ENCODE measurements at regions not wholly inside any gene's neighbourhood (a gene's known extent, or its start where the extent isn't known, plus 50 kb on each side); places are given as distances from the start of the nearest gene placed in this dataset.
"Not testable (repeated sequence)": the region's sequence is repeated elsewhere in the genome, so short reads cannot be mapped to it uniquely, and the experiment has no call there.

- H3K4me1 Mint-ChIP-seq = no peaks in the 10 kb centered on the region
- POLR2A ChIA-PET (ENCODE audit: partially characterized antibody) = no interaction called here
These were observed 127.1 kb upstream of the SLC35G4 start for GRCh38 chr18:11482271-11482670.

DNA sequence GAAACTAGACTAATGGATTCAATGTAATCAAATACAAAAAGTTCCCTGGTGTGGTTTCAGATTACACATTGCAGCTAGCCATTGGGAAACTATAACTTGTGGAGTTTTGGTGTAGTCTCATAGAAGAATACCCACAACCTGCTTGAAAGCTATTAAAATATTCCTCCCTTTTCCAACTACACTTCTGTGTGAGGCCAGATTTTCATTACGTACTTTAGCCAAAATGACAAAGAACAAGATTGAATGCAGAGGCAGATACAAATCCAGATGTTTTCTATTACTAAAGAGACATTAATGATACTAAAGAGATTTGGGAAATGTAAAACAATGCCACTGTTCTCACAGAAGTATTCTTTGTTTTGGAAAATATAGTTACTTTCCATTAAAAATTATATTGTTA, 128.7 kb upstream of the SLC35G4 start:
- Mint-ChIP-seq H3K4me3 (no peak overlapping the region), H3K36me3 (no peaks in the 10 kb centered on the region), H3K27me3 (peaks cover 1 to 8% of the 10 kb centered on the region in 2 donors), H3K9me3 (peaks cover 0 to 8% (median 0%) of the 10 kb centered on the region in 8 donors), H3K4me1 (no peaks in the 10 kb centered on the region), H3K27ac (no peak overlapping the region)
- Histone ChIP-seq H3K4me3 (ENCODE audit: low read length in 2 of 2) (no peak overlapping the region), H3K9me3 (ENCODE audit: control insufficient read depth in 1 of 2, low read length in 2 of 2) (no peaks in the 10 kb centered on the region), H3K36me3 (ENCODE audit: insufficient read depth, low read length) (no peaks in the 10 kb centered on the region), H3K27ac (ENCODE audit: low read depth, low read length) (no peak overlapping the region), H3K4me1 (ENCODE audit: insufficient read depth, low read length) (no peaks in the 10 kb centered on the region), H3K27me3 (ENCODE audit: insufficient read depth, low read length) (no peaks in the 10 kb centered on the region)
- DNase-seq = no peak
- CTCF ChIA-PET (ENCODE audit: partially characterized antibody) = no interaction called here
- intact Hi-C loops (cut with micrococcal nuclease) = no loop called here
- POLR2A ChIA-PET (ENCODE audit: partially characterized antibody) = no interaction called here

More at GRCh38 chr18:11482271-11482670, 127.1 kb upstream of the SLC35G4 start:
- H3K27me3 ChIP-seq (ENCODE audit: insufficient read depth, low read length) = no peaks in the 10 kb centered on the region
- intact Hi-C loops (cut with micrococcal nuclease) = no loop called here
- H3K36me3 ChIP-seq (ENCODE audit: insufficient read depth, low read length) = no peaks in the 10 kb centered on the region
- H3K4me1 ChIP-seq (ENCODE audit: insufficient read depth, low read length) = no peaks in the 10 kb centered on the region
- DNase-seq = no peak
- no peak overlapping the region for H3K27ac Mint-ChIP-seq
- CTCF ChIA-PET (ENCODE audit: partially characterized antibody) = no interaction called here
- H3K9me3 Mint-ChIP-seq = peaks cover 0 to 7% (median 0%) of the 10 kb centered on the region in 8 donors
- no peak overlapping the region for H3K4me3 ChIP-seq (ENCODE audit: low read length in 2 of 2)
- H3K27ac ChIP-seq (ENCODE audit: low read depth, low read length) = no peak overlapping the region
- no peak overlapping the region for H3K4me3 Mint-ChIP-seq
- no peaks in the 10 kb centered on the region for H3K9me3 ChIP-seq (ENCODE audit: control insufficient read depth in 1 of 2, low read length in 2 of 2)
- H3K36me3 Mint-ChIP-seq = no peaks in the 10 kb centered on the region
- peaks cover 1 to 8% of the 10 kb centered on the region in 2 donors for H3K27me3 Mint-ChIP-seq

- H3K27ac Mint-ChIP-seq; DNase-seq; H3K27me3 ChIP-seq (ENCODE audit: insufficient read depth, low read length); CTCF ChIA-PET (ENCODE audit: partially characterized antibody); H3K9me3 ChIP-seq (ENCODE audit: control insufficient read depth in 1 of 2, low read length in 2 of 2); POLR2A ChIA-PET (ENCODE audit: partially characterized antibody); H3K27ac ChIP-seq (ENCODE audit: low read depth, low read length); H3K36me3 ChIP-seq (ENCODE audit: insufficient read depth, low read length); intact Hi-C loops (cut with micrococcal nuclease); H3K4me3 ChIP-seq (ENCODE audit: low read length in 2 of 2); H3K4me3 Mint-ChIP-seq; H3K4me1 ChIP-seq (ENCODE audit: insufficient read depth, low read length); H3K27me3 Mint-ChIP-seq; H3K36me3 Mint-ChIP-seq; H3K4me1 Mint-ChIP-seq: not testable (repeated sequence)
- H3K9me3 Mint-ChIP-seq = peaks cover 0 to 11% (median 2%) of the 10 kb centered on the region in 8 donors
These were observed 130.4 kb upstream of the SLC35G4 start for GRCh38 chr18:11479031-11479430.

GRCh38 chr18:11470941-11471340, 138.5 kb upstream of the SLC35G4 start:
- H3K4me3 Mint-ChIP-seq = no peak overlapping the region
- CTCF ChIA-PET (ENCODE audit: partially characterized antibody) = no interaction called here
- H3K36me3 Mint-ChIP-seq = no peaks in the 10 kb centered on the region
- intact Hi-C loops (cut with micrococcal nuclease) = no loop called here
- peaks cover 0 to 1% of the 10 kb centered on the region in 2 donors for H3K27me3 Mint-ChIP-seq
- DNase-seq = no peak
- Histone ChIP-seq H3K27ac (ENCODE audit: low read depth, low read length) (no peak overlapping the region), H3K4me1 (ENCODE audit: insufficient read depth, low read length) (no peaks in the 10 kb centered on the region), H3K9me3 (ENCODE audit: control insufficient read depth in 1 of 2, low read length in 2 of 2) (no peaks in the 10 kb centered on the region), H3K27me3 (ENCODE audit: insufficient read depth, low read length) (no peaks in the 10 kb centered on the region), H3K4me3 (ENCODE audit: low read length in 2 of 2) (no peak overlapping the region), H3K36me3 (ENCODE audit: insufficient read depth, low read length) (no peaks in the 10 kb centered on the region)
- H3K27ac Mint-ChIP-seq = no peak overlapping the region
- H3K4me1 Mint-ChIP-seq = no peaks in the 10 kb centered on the region
- H3K9me3 Mint-ChIP-seq = peaks cover 0 to 8% (median 0%) of the 10 kb centered on the region in 8 donors
- POLR2A ChIA-PET (ENCODE audit: partially characterized antibody) = no interaction called here

DNA sequence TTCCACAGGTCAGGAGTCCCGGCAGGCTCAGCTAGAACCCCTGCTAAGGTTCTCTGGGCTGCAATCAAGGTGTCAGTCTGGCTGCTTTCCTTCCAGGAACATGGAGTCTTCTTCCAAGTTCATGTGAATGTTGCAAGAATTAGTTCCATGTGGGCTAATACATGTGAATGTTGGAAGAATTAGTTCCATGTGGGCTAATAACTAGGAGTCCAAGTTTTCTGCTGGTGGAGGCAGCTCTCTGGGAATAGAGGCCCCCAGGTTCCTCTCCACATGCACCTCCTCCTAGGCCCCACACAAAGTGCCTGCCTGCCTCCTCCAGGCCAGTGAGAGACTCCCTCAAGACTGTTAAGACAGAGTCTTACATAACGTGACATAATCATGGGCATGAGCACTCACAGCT, 140.8 kb upstream of the SLC35G4 start:
- no peak overlapping the region for H3K27ac ChIP-seq (ENCODE audit: low read depth, low read length)
- no peak overlapping the region for H3K4me3 ChIP-seq (ENCODE audit: low read length in 2 of 2)
- no peaks in the 10 kb centered on the region for H3K36me3 ChIP-seq (ENCODE audit: insufficient read depth, low read length)
- no peaks in the 10 kb centered on the region for H3K9me3 ChIP-seq (ENCODE audit: control insufficient read depth in 1 of 2, low read length in 2 of 2)
- POLR2A ChIA-PET (ENCODE audit: partially characterized antibody) = no interaction called here
- Mint-ChIP-seq H3K4me1 (no peaks in the 10 kb centered on the region), H3K4me3 (no peak overlapping the region), H3K27me3 (peaks cover 2 to 3% of the 10 kb centered on the region in 2 donors), H3K27ac (no peak overlapping the region), H3K9me3 (no peaks in the 10 kb centered on the region), H3K36me3 (no peaks in the 10 kb centered on the region)
- no peak for DNase-seq
- H3K4me1 ChIP-seq (ENCODE audit: insufficient read depth, low read length) = no peaks in the 10 kb centered on the region
- intact Hi-C loops (cut with micrococcal nuclease) = no loop called here
- H3K27me3 ChIP-seq (ENCODE audit: insufficient read depth, low read length) = no peaks in the 10 kb centered on the region
- CTCF ChIA-PET (ENCODE audit: partially characterized antibody) = no interaction called here

- Mint-ChIP-seq H3K9me3 (no peaks in the 10 kb centered on the region), H3K27me3 (peaks cover 2 to 3% of the 10 kb centered on the region in 2 donors), H3K27ac (no peak overlapping the region), H3K4me3 (no peak overlapping the region), H3K4me1 (no peaks in the 10 kb centered on the region), H3K36me3 (no peaks in the 10 kb centered on the region)
- intact Hi-C loops (cut with micrococcal nuclease) = no loop called here
- CTCF ChIA-PET (ENCODE audit: partially characterized antibody) = no interaction called here
- POLR2A ChIA-PET (ENCODE audit: partially characterized antibody) = no interaction called here
- H3K4me3 ChIP-seq (ENCODE audit: low read length in 2 of 2) = no peak overlapping the region
- no peaks in the 10 kb centered on the region for H3K9me3 ChIP-seq (ENCODE audit: control insufficient read depth in 1 of 2, low read length in 2 of 2)
- no peak for DNase-seq
- H3K4me1 ChIP-seq (ENCODE audit: insufficient read depth, low read length) = no peaks in the 10 kb centered on the region
- no peak overlapping the region for H3K27ac ChIP-seq (ENCODE audit: low read depth, low read length)
- H3K27me3 ChIP-seq (ENCODE audit: insufficient read depth, low read length) = no peaks in the 10 kb centered on the region
- no peaks in the 10 kb centered on the region for H3K36me3 ChIP-seq (ENCODE audit: insufficient read depth, low read length)
These were observed 141.3 kb upstream of the SLC35G4 start for GRCh38 chr18:11468120-11468519.

DNA sequence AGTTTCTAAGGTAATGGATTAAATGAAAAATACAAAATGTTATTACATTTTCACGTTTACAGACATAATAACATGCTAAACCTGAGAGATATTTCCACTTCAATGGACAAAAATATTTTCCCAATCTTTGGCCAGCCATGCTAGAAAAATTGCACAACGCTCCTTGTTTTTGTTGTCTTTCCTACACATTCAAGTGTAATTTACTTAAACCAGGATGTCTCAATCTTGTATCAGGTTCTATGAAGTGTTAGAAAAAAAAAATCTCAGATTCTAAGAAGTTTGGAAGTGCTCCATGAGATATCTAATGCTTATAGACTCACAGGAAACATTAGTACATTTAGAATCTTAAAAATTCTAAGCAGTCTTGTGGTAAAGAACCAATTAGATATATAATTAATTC, 141.8 kb upstream of the SLC35G4 start:
- H3K4me3 Mint-ChIP-seq = no peak overlapping the region
- no peaks in the 10 kb centered on the region for H3K4me1 Mint-ChIP-seq
- H3K9me3 ChIP-seq (ENCODE audit: control insufficient read depth in 1 of 2, low read length in 2 of 2) = no peaks in the 10 kb centered on the region
- no peak overlapping the region for H3K27ac ChIP-seq (ENCODE audit: low read depth, low read length)
- H3K27me3 ChIP-seq (ENCODE audit: insufficient read depth, low read length) = no peaks in the 10 kb centered on the region
- peaks cover 0 to 2% (median 0%) of the 10 kb centered on the region in 8 donors for H3K9me3 Mint-ChIP-seq
- H3K4me3 ChIP-seq (ENCODE audit: low read length in 2 of 2) = no peak overlapping the region
- no peak overlapping the region for H3K27ac Mint-ChIP-seq
- no peaks in the 10 kb centered on the region for H3K4me1 ChIP-seq (ENCODE audit: insufficient read depth, low read length)
- POLR2A ChIA-PET (ENCODE audit: partially characterized antibody) = no interaction called here
- no peaks in the 10 kb centered on the region for H3K36me3 ChIP-seq (ENCODE audit: insufficient read depth, low read length)
- CTCF ChIA-PET (ENCODE audit: partially characterized antibody) = no interaction called here
- peaks cover 2 to 3% of the 10 kb centered on the region in 2 donors for H3K27me3 Mint-ChIP-seq
- intact Hi-C loops (cut with micrococcal nuclease) = no loop called here
- no peak for DNase-seq
- no peaks in the 10 kb centered on the region for H3K36me3 Mint-ChIP-seq

DNA sequence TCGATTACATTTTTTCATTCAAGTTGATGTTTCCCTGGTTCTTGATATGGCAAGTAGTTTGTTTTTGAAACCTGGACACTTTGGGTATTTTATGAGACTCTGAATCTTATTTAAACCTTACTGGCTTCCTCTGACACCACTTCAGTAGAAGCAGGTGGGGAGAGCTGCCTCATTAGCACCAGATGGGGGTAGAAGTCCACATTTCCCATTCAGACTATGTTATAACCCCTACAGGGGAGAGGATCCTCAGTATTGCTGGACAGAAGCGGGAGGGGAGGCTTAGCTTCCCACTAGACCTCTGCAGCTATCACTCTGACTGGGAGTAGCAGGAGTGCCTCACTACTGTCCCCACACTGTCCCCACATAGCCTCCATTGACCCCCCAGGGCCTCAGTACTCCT, 145.3 kb upstream of the SLC35G4 start:
- Histone ChIP-seq H3K27ac (ENCODE audit: low read depth, low read length) (no peak overlapping the region), H3K4me1 (ENCODE audit: insufficient read depth, low read length) (no peaks in the 10 kb centered on the region), H3K36me3 (ENCODE audit: insufficient read depth, low read length) (no peaks in the 10 kb centered on the region), H3K4me3 (ENCODE audit: low read length in 2 of 2) (no peak overlapping the region), H3K9me3 (ENCODE audit: control insufficient read depth in 1 of 2, low read length in 2 of 2) (no peaks in the 10 kb centered on the region), H3K27me3 (ENCODE audit: insufficient read depth, low read length) (no peaks in the 10 kb centered on the region)
- H3K27me3 Mint-ChIP-seq = peaks cover 2 to 3% of the 10 kb centered on the region in 2 donors
- no peaks in the 10 kb centered on the region for H3K4me1 Mint-ChIP-seq
- no peak overlapping the region for H3K27ac Mint-ChIP-seq
- no peak overlapping the region for H3K4me3 Mint-ChIP-seq
- DNase-seq = no peak
- intact Hi-C loops (cut with micrococcal nuclease) = no loop called here
- peaks cover 0 to 2% (median 0%) of the 10 kb centered on the region in 8 donors for H3K9me3 Mint-ChIP-seq
- ChIA-PET CTCF (ENCODE audit: partially characterized antibody) (no interaction called here), POLR2A (ENCODE audit: partially characterized antibody) (no interaction called here)
- no peaks in the 10 kb centered on the region for H3K36me3 Mint-ChIP-seq

Measured in CD4-positive, alpha-beta memory T cell (primary cell).